PC-9 (cell line): ENCODE measurements at regions not wholly inside any gene's neighbourhood (a gene's known extent, or its start where the extent isn't known, plus 50 kb on each side); places are given as distances from the start of the nearest gene placed in this dataset.

Source experiments
- EZH2 ChIP-seq: fragments of 200-600 bp; sonication (generic); IDR thresholded peaks from 2 replicates; pipeline ENCODE4 v1.8.0; 2017; ENCODE audit warnings: antibody characterized with exemption, low read depth
- TF ChIP-seq, protein P1 (sequence below): fragments of 200-600 bp; sonication (generic); conservative IDR thresholded peaks from 2 replicates; pipeline ENCODE4 v1.6.1; 2017; ENCODE audit warnings: mixed run types, antibody characterized with exemption, mild to moderate bottlenecking, moderate library complexity

DNA sequence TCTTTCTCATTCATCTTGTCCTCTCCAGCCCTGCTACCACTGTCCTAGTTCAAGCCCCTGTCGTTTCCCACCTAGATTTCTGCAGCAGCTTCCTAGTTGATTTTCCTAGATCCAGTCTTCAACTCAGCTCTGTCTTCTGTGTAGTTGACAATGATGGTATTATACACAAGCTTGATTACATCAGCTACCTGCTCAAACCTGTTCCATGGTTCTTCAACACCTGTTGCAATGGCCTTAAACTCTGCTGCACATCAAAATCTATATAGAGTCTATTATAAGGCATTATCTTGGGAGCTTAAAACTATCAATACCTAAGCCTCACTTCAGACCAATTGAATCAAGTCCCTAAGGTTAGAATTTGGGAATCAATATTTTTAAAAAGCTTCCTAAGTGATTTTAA is 71.7 kb upstream of the PELI2 start:
- TF ChIP-seq, protein P1, sequence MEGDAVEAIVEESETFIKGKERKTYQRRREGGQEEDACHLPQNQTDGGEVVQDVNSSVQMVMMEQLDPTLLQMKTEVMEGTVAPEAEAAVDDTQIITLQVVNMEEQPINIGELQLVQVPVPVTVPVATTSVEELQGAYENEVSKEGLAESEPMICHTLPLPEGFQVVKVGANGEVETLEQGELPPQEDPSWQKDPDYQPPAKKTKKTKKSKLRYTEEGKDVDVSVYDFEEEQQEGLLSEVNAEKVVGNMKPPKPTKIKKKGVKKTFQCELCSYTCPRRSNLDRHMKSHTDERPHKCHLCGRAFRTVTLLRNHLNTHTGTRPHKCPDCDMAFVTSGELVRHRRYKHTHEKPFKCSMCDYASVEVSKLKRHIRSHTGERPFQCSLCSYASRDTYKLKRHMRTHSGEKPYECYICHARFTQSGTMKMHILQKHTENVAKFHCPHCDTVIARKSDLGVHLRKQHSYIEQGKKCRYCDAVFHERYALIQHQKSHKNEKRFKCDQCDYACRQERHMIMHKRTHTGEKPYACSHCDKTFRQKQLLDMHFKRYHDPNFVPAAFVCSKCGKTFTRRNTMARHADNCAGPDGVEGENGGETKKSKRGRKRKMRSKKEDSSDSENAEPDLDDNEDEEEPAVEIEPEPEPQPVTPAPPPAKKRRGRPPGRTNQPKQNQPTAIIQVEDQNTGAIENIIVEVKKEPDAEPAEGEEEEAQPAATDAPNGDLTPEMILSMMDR = no peak
- TF ChIP-seq EZH2 = no peak
